ENCODE measurements at regions not wholly inside any gene's neighbourhood (a gene's known extent, or its start where the extent isn't known, plus 50 kb on each side); places are given as distances from the start of the nearest gene placed in this dataset.

DNA sequence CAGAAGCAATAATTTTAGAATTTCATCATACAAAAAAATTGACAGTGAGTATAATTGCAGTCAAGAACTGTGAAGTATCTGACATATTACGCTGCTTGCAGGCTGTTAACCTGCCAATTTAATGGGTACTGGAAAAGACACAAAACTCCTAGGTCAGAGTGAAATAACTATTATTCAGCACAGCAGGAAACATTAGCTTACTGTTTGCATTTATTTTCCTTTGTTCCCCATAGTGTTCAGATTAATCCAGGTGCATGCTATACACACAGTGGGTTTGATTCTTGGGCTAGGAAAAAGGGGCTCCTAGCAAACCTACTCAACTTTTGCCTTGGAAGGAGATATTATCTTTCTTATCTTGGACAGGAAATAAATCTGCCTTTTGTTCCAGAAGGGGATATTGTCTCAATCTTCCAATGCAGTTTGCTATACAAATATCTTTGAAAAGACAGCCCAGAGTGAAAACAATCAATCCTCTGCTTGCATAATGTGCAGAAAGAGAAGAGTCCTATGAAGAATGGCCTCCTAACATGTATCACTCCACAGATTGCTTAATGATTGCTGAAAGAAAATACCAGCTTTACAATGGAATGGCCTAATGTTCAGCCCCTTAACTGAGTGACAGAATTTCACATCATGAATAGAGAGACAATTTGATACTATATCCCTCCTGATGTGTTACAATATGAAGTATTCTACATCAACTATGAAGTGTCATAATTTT, 443.4 kb downstream of the TBC1D4 start:
- no peak for DNase-seq

GRCh38 chr13:75025956-75026355, 456.0 kb downstream of the TBC1D4 start:
- no peak for DNase-seq

- no peak for DNase-seq
Observed at GRCh38 chr13:75024602-75025001, 457.4 kb downstream of the TBC1D4 start.

GRCh38 chr13:75023609-75024008, 458.4 kb downstream of the TBC1D4 start:
- no peak for DNase-seq

DNA sequence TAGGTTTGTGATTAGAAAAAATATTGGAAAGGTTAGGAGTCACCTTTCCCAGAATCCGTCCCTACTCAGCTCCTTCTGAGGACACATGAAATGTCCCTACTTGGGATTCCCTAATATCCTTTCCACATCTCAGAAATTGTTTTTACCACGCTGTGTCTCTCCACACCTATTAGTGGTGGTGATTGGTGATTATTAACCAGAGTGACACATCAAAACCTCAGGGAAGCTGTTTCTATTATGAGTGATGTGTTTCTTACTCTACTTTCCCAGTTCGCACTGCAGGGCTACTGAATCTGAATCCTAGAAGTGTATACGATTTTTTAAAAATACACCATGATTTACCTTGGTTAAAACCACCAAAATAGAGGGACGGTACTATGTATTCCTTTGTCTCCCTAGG, 460.8 kb downstream of the TBC1D4 start:
- no peak for DNase-seq

DNA sequence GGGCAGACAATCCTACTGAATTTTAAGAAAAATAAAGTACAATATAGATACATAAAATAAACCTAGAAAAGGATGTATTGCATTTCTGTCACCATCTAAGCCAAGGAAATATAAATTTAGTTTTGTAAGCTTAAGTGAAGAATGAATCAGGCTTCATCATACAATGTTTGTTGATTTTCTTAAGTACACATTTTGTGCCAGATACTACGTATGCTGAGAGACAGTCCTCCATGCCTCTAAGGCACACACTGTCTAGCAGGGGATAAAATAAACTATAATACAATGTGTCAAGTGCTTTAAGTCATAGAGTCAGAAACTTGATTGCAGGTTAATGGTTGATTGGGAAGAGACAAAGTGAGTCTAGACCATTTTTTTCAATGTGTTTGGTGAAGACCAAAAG, 465.7 kb downstream of the TBC1D4 start:
- no peak for DNase-seq

GRCh38 chr13:75013818-75014217, 468.2 kb downstream of the TBC1D4 start:
- no peak for DNase-seq

GRCh38 chr13:75010941-75011340, 471.0 kb downstream of the TBC1D4 start:
- DNase-seq: no peak

- DNase-seq: no peak
Observed at GRCh38 chr13:75008926-75009325, 473.0 kb downstream of the TBC1D4 start.

DNA sequence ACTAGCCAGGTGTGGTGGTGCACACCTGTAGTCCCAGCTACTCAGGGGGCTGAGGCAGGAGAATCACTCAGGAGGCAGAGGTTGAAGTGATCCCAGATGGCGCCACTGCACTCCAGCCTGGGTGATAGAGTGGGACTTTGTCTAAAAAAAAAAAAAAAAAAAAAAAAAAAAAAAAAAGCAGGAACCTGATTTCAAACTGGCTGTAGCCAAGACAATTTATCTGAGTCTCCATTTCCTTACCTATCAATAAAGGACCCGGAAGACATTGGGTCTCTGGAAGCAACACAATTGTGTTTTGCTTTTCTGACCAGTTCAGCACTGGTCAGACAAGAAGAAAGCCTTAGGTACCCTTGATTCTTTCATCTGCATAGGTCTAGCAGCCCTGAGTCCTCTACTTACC, 491.0 kb downstream of the TBC1D4 start:
- DNase-seq: no peak

DNA sequence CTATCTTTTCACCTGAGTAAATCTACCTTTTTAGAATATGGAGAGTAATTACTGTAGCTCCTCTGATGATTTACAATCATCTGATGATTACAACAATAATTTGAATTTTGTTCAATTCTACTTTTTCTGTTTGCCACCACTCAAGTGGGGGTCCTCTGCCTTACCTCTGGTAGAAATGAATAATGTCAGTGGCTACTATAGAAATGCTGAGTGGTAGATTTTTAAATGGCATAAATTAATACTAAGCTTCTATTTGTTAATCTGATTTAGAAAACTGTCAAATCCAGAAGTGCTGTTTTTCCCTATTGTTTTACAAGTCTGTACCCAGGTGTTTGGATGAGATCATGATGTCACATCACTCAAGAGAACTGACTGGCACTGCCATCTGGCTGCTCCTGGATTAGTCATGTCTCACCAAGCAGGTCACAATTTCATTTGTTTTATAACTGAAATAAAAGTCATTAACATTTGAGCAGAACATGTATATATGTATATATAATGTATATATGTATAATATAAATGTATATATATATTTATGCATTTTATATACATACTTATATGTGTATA, 494.8 kb downstream of the TBC1D4 start:
- DNase-seq: no peak

- DNase-seq: no peak
Observed at GRCh38 chr13:74986609-74987008, 495.4 kb downstream of the TBC1D4 start.

DNA sequence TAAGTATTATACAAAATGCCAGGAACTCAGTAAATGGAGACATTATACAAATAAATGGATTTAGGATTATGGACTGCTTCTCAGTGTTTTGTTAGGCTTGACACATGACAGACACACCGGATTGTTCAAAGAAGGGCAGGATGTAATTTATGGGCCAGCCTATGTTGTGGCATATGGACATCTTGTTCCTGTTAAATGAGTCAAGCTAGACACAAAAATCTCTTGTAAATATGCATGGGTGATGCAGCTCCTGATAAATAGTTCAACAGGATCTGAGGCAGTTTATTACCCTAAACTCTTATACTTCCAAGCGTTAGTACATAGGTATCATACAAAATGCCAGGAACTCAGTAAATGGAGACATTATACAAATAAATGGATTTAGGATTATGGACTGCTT, 502.3 kb downstream of the TBC1D4 start:
- DNase-seq: no peak

- no peak for DNase-seq
Observed at GRCh38 chr13:74978591-74978990, 503.4 kb downstream of the TBC1D4 start.

- DNase-seq: no peak
Observed at GRCh38 chr13:74977498-74977897, 504.5 kb downstream of the TBC1D4 start.

DNA sequence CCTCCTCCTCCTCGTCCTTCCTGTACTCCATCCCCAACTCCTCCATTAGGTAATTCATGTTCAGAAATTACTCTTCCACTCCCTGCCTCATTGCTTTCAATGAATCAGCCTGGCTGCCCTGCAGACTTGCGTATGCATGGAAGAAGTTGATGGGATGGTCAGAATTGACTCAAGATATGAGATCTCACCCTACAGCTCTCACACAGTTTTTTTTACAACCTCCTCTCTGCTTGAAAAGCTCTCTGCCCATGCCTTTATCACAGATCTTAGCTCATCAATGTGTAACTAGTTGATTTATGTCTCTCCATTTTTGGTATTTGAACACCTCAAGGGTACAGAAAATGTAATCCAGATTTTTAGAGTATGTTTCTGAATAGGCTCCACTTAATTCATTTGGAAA, 506.9 kb downstream of the TBC1D4 start:
- DNase-seq: no peak

DNA sequence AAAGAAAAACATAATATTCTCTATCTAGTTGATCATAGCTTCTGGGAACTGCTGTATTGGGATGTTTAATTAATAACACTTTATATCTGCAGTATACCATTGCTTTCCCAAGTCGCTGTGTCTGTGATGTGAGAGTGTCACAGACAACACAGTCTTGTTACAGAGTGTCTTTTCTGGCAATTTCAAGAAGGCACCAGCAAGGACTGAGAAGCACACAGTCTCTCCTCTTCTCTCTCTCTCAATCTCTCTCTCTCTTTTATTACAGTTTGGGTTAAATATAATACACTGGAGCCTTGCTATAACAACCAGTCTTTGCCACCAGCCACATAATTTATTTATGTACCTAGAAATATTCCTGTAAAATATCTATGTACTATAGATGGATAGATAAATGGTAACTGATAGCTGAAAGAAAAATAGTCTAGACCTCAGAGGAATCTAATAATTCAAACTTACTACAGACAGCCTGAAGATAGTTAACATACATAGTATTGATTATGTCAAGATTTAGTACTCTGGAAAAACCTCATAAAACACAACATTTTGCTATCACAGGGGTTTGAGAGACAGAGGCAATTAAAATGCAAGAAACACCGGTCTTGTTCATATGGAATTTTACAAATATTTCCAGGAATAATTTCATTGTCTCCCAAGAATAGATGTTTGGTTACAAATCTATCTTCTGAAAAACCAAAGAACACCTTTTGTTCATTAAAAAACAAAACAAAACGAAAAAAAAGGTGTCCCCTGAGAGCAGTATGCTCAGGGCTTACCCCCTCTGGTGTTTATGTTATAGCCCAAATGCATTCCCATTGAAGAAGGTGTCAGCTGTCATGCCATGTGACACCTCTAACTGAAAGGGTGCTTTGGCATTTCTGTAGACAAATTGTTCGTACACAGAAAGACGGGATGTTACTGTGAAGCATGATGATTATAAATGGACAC, 507.8 kb downstream of the TBC1D4 start:
- DNase-seq: no peak

GRCh38 chr13:74969419-74969818, 512.5 kb downstream of the TBC1D4 start:
- no peak for DNase-seq

DNA sequence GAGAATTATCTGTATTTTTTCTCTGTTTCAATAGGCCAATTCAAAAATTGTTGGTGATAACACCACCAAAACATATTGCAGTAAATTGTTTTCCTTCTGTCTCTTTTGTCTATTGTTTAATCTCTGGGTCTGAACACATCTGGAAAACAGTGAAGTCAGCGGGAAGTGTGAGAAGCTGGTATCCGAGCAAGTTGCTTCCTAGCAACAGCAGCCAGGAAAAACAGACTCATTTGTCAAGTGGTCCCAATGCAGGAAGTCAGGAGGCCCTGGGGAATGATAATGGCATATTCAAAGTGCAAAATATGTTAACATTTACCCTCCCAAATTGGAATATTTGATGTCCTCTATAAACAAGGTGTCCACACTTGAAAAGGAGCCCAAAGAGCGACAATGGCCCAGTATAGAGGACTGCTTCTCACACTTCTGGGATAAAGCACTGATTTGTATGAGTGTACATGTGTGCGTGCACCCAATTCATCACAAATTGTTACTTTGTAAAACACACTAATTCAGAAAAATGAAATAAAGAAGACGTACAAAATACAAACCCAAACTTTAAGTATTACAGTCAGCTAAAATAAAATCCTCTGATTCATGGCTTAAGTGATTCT, 515.0 kb downstream of the TBC1D4 start:
- DNase-seq: no peak

DNA sequence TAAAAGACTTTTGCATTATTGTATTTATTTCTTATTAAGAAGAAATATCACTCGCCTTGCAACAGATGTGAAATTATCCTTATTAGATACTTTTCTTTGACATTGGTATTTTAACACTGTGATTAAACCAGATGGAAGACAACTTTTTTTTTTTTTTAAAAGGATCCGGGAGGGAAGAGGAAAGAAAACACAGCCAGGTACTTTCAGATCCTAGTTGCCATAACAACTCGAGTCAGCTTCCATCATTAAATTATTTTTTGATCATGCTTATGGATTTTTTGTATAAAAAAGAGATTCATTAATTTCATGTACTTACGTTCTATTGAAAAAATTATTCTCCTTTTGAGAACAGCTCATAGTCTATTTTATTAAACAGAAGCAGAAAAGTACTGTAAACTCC, 515.7 kb downstream of the TBC1D4 start:
- DNase-seq: no peak

- no peak for DNase-seq
Observed at GRCh38 chr13:74945637-74946036, 536.3 kb downstream of the TBC1D4 start.

DNA sequence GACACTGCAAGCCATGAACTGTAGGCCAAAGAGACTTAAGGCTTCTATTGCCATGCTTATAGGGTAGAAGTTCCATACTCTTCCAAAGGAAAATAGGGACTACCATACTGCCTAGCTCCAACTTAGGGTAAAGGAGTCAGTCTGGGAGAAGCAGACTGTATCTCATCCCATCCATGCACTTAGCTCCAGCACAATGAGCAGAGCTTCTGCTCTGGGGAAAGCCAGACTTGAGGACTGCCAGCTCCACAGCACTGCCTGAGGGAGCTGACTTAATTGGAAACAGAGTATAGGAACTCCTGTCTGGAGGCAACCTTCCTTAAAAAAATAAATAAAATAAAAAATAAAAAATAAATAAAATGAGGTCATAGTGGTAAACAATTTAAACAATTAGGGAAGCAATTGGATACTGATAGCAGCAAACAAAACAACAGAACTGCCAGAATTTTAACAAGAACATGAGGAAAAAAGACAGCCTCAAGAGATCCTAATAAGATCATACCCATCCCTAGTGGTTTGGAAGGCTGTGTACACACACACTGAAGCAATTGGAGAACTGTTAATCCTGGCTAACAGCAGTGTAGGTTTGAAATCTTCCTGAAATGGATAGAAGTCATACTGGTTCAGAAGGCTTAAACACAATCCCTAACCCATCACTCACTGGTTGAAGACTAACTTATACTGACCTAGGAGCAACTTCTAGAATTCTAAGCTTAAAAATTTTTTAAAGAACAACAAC, 550.1 kb downstream of the TBC1D4 start:
- DNase-seq: no peak
